ENCODE measurements at regions not wholly inside any gene's neighbourhood (a gene's known extent, or its start where the extent isn't known, plus 50 kb on each side); places are given as distances from the start of the nearest gene placed in this dataset.
"Not testable (repeated sequence)": the region's sequence is repeated elsewhere in the genome, so short reads cannot be mapped to it uniquely, and the experiment has no call there.

DNA sequence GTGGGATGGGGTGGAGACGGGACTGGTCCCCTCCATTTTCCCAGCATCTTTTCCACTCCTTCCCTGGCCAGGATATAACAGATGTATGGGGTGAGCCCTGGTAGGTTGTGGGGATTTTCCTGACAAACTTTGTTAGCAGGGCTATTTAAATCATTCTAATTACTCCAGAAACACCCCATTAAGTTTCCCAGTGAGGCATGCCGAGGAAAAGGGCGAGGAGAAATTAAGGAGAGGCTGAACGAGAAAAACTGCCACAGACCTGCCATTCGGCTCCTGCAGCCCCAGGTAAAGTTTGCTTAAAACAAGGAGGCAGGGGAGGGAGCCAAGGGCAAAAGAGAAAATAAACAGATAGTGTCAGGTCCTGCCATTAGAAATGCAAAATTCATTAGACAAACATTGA is 428.2 kb downstream of the BUD13 start:
- Histone ChIP-seq H3K36me3 (no peaks in the 10 kb centered on the region), H3K27me3 (no peaks in the 10 kb centered on the region), H3K9me3 (no peaks in the 10 kb centered on the region), H3K27ac (no peak overlapping the region), H3K4me1 (no peaks in the 10 kb centered on the region), H3K4me3 (no peak overlapping the region)
- TF ChIP-seq EP300 (IDR thresholded peaks at IDR 0.05) (no peak), POLR2A (IDR thresholded peaks at IDR 0.05) (no peak), POLR2AphosphoS5 (IDR thresholded peaks at IDR 0.05) (no peak)
- TF ChIP-seq, protein P1, sequence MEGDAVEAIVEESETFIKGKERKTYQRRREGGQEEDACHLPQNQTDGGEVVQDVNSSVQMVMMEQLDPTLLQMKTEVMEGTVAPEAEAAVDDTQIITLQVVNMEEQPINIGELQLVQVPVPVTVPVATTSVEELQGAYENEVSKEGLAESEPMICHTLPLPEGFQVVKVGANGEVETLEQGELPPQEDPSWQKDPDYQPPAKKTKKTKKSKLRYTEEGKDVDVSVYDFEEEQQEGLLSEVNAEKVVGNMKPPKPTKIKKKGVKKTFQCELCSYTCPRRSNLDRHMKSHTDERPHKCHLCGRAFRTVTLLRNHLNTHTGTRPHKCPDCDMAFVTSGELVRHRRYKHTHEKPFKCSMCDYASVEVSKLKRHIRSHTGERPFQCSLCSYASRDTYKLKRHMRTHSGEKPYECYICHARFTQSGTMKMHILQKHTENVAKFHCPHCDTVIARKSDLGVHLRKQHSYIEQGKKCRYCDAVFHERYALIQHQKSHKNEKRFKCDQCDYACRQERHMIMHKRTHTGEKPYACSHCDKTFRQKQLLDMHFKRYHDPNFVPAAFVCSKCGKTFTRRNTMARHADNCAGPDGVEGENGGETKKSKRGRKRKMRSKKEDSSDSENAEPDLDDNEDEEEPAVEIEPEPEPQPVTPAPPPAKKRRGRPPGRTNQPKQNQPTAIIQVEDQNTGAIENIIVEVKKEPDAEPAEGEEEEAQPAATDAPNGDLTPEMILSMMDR (IDR thresholded peaks at IDR 0.05), result no peak
- no peak for ATAC-seq (ENCODE audit: low FRiP score in 2 of 2)
- no peak for DNase-seq
- 62 to 66% methylated on average over 5 of the region's 5 CpGs for WGBS, 2 donors

DNA sequence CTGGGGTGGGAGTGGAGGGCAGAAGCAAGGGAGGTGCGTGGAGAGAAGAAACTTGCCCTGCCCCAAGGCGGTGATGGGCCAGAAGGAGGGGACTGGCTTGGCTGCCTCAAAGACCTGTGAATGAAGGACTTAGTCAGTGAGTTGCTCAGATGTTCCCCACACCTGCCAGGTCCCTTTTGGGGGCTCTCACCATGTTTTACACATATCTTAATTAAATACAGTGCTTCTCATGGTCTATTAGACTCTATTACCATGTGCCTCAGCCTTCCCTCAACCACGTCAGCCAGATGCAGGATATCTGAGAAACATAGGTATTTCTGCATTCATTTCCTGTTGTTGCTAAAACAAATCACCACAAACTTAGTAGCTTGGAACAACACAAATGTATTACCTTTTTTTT is 429.5 kb downstream of the BUD13 start:
- Histone ChIP-seq H3K36me3 (no peaks in the 10 kb centered on the region), H3K9me3 (no peaks in the 10 kb centered on the region), H3K4me1 (no peaks in the 10 kb centered on the region), H3K27me3 (no peaks in the 10 kb centered on the region), H3K4me3 (no peak overlapping the region), H3K27ac (no peak overlapping the region)
- 80 to 84% methylated on average over 3 of the region's 3 CpGs for whole genome bisulfite sequencing, 2 donors
- TF ChIP-seq POLR2A (IDR thresholded peaks at IDR 0.05) (no peak), POLR2AphosphoS5 (IDR thresholded peaks at IDR 0.05) (no peak), EP300 (IDR thresholded peaks at IDR 0.05) (no peak)
- TF ChIP-seq, protein P1 (IDR thresholded peaks at IDR 0.05), result no peak
- no peak for DNase-seq
- peak in 1 of 2 donors; percentile 26 for ATAC-seq (ENCODE audit: low FRiP score in 2 of 2)

DNA sequence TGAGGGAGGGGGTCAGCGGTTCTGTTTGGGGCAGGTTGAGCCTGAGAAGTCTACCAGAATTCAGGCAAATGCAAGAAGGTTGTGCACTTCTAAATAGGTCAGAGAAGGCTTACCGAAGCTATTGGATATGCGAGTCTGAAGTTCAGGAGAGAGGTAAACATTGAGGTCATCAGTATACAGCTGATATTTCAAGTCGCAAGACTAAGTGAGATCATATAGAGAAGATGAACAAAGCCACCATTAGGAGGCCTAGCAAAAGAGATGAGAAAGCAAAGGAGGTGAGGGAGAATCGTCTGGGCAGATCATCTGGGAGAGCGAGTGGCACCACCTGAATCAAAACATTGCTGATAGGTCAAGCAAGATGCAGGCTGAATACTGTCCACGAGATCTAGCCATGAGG is 430.6 kb downstream of the BUD13 start:
- TF ChIP-seq, protein P1 (IDR thresholded peaks at IDR 0.05), result no peak
- no peak for TF ChIP-seq POLR2A (IDR thresholded peaks at IDR 0.05)
- TF ChIP-seq EP300 (IDR thresholded peaks at IDR 0.05), result no peak
- no peak for TF ChIP-seq POLR2AphosphoS5 (IDR thresholded peaks at IDR 0.05)
- no peaks in the 10 kb centered on the region for H3K4me1 ChIP-seq
- WGBS, 2 donors, result 85 to 88% methylated on average over 7 of the region's 7 CpGs
- no peaks in the 10 kb centered on the region for H3K36me3 ChIP-seq
- H3K27ac ChIP-seq, result no peak overlapping the region
- no peak for ATAC-seq (ENCODE audit: low FRiP score in 2 of 2)
- DNase-seq, result no peak
- H3K9me3 ChIP-seq, result no peaks in the 10 kb centered on the region
- no peaks in the 10 kb centered on the region for H3K27me3 ChIP-seq
- H3K4me3 ChIP-seq, result no peak overlapping the region

DNA sequence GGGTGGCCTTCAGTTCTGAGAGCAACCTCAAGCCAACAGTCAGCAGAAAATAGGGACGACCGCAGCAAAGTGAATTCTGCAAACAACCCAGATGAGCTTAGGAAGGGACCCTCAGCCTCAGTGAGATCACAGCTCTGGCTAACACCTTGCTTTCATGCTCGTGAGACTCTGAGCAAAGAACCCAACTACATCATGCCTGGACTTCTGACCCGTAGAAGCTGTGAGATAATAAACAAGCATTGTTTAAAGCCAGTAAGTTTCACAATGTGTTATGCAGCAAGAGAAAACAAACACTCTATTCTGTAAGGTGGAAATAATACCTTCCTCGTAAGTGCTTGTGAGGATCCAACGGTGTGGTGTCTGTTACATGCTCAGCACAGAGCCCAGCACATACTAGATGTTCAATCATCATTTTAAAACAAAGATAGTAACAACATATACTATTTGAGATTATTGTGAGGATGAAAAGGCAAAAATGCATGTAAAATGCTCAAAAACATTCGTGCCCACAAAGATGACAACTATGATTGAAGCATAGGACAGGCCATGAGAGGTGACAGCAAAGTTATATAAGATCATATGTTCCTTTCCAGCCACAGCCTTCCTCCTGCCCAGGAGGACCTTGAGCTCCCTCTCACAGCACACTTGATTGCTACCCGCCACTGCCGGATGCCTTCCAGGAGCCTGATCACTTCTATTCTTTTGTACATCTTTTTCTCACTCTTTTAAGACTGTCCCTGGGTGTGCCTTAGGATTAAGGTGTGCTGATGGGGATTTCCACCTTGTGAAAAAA is 433.3 kb downstream of the BUD13 start:
- H3K27ac ChIP-seq, result no peak overlapping the region
- no peak overlapping the region for H3K4me3 ChIP-seq
- no peak for DNase-seq
- H3K36me3 ChIP-seq, result no peaks in the 10 kb centered on the region
- 59 to 76% methylated on average over 8 to 9 of the region's 9 CpGs for WGBS, 2 donors
- H3K27me3 ChIP-seq, result no peaks in the 10 kb centered on the region
- TF ChIP-seq, protein P1 (IDR thresholded peaks at IDR 0.05), result no peak
- no peak for TF ChIP-seq POLR2A (IDR thresholded peaks at IDR 0.05)
- TF ChIP-seq POLR2AphosphoS5 (IDR thresholded peaks at IDR 0.05), result no peak
- no peak for TF ChIP-seq EP300 (IDR thresholded peaks at IDR 0.05)
- H3K9me3 ChIP-seq, result peaks cover 0 to 3% (median 0%) of the 10 kb centered on the region in 4 donors
- H3K4me1 ChIP-seq, result no peaks in the 10 kb centered on the region
- no peak for ATAC-seq (ENCODE audit: low FRiP score in 2 of 2)

DNA sequence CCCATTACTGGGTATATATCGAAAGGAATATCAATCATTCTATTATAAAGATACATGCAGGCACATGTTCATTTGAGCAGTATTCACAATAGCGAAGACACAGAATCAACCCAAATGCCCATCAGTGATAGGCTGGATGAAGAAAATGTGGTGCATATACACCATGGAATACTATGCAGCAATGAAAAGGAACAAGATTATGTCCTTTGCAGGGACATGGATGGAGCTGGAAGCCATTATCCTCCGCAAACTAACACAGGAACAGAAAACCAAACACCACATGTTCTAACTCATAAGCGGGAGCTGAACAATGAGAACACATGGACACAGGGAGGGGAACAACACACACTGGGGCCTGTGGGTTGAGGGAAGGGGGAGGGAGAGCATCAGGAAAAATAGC is 434.3 kb downstream of the BUD13 start:
- H3K4me3 ChIP-seq; H3K27me3 ChIP-seq; H3K36me3 ChIP-seq; H3K4me1 ChIP-seq; ATAC-seq (ENCODE audit: low FRiP score in 2 of 2); H3K9me3 ChIP-seq; DNase-seq; H3K27ac ChIP-seq: not testable (repeated sequence)
- WGBS, 2 donors, result 94 to 97% methylated on average over 4 of the region's 4 CpGs
